ENCODE measurements at regions not wholly inside any gene's neighbourhood (a gene's known extent, or its start where the extent isn't known, plus 50 kb on each side); places are given as distances from the start of the nearest gene placed in this dataset.
"Not testable (repeated sequence)": the region's sequence is repeated elsewhere in the genome, so short reads cannot be mapped to it uniquely, and the experiment has no call there.

- Histone ChIP-seq H3K18ac (ENCODE audit: low read length) (no peak overlapping the region), H3K4ac (ENCODE audit: low read depth, low read length) (no peak overlapping the region), H2AK5ac (ENCODE audit: low read length) (no peak overlapping the region), H3K23ac (ENCODE audit: low read length) (no peak overlapping the region), H3K79me1 (ENCODE audit: low read length) (no peaks in the 10 kb centered on the region), H4K8ac (ENCODE audit: low read depth, low read length) (no peak overlapping the region), H2AFZ (ENCODE audit: insufficient read depth, low read length, poor library complexity) (no peak overlapping the region), H3K27ac (ENCODE audit: low read depth, low read length) (no peak overlapping the region), H4K12ac (ENCODE audit: low read depth, low read length) (no peak overlapping the region), H4K91ac (ENCODE audit: low read depth, low read length) (no peak overlapping the region), H3K4me2 (ENCODE audit: low read length) (no peak overlapping the region), H3K36me3 (ENCODE audit: control insufficient read depth in 1 of 2, insufficient read depth in 2 of 2, low read length in 2 of 2) (no peaks in the 10 kb centered on the region), H3K14ac (ENCODE audit: low read length) (no peak overlapping the region), H2BK5ac (ENCODE audit: low read depth, low read length, poor library complexity) (no peak overlapping the region), H3K9ac (ENCODE audit: low read length) (no peak overlapping the region), H2BK12ac (ENCODE audit: low read length) (no peak overlapping the region), H3K27me3 (ENCODE audit: insufficient read depth, low read length) (no peaks in the 10 kb centered on the region), H3K4me3 (ENCODE audit: low read depth, low read length) (no peak overlapping the region), H3K9me3 (ENCODE audit: insufficient read depth, low read depth, low read length) (no peaks in the 10 kb centered on the region), H3K79me2 (ENCODE audit: control insufficient read depth, insufficient read depth, low read length, poor library complexity) (no peaks in the 10 kb centered on the region), H2BK120ac (ENCODE audit: insufficient read depth, low read length, poor library complexity) (no peak overlapping the region), H3K4me1 (ENCODE audit: control insufficient read depth in 1 of 2, insufficient read depth in 2 of 2, low read length in 2 of 2) (no peaks in the 10 kb centered on the region)
- WGBS (ENCODE audit: extremely low coverage, insufficient coverage, insufficient read length), result no CpG with 5 or more reads among the region's 4 CpGs
- DNase-seq, result peak in 1 of 2 donors; percentile 4
Measured at GRCh38 chr21:28482657-28483056, 510.0 kb downstream of the LTN1 start.

GRCh38 chr21:28480470-28480869 is 512.2 kb downstream of the LTN1 start:
- no peak overlapping the region for H3K4me3 ChIP-seq (ENCODE audit: low read depth, low read length)
- H2AFZ ChIP-seq (ENCODE audit: insufficient read depth, low read length, poor library complexity), result no peak overlapping the region
- no peak overlapping the region for H2BK5ac ChIP-seq (ENCODE audit: low read depth, low read length, poor library complexity)
- H3K4me2 ChIP-seq (ENCODE audit: low read length), result no peak overlapping the region
- H3K79me2 ChIP-seq (ENCODE audit: control insufficient read depth, insufficient read depth, low read length, poor library complexity), result no peaks in the 10 kb centered on the region
- H3K27me3 ChIP-seq (ENCODE audit: insufficient read depth, low read length), result no peaks in the 10 kb centered on the region
- no peak overlapping the region for H4K12ac ChIP-seq (ENCODE audit: low read depth, low read length)
- no peak overlapping the region for H3K27ac ChIP-seq (ENCODE audit: low read depth, low read length)
- H2BK12ac ChIP-seq (ENCODE audit: low read length), result no peak overlapping the region
- no peak overlapping the region for H4K91ac ChIP-seq (ENCODE audit: low read depth, low read length)
- H3K9me3 ChIP-seq (ENCODE audit: insufficient read depth, low read depth, low read length), result no peaks in the 10 kb centered on the region
- H3K79me1 ChIP-seq (ENCODE audit: low read length), result no peaks in the 10 kb centered on the region
- H3K18ac ChIP-seq (ENCODE audit: low read length), result no peak overlapping the region
- H3K23ac ChIP-seq (ENCODE audit: low read length), result no peak overlapping the region
- H3K4me1 ChIP-seq (ENCODE audit: control insufficient read depth in 1 of 2, insufficient read depth in 2 of 2, low read length in 2 of 2), result no peaks in the 10 kb centered on the region
- no peak overlapping the region for H2AK5ac ChIP-seq (ENCODE audit: low read length)
- no peaks in the 10 kb centered on the region for H3K36me3 ChIP-seq (ENCODE audit: control insufficient read depth in 1 of 2, insufficient read depth in 2 of 2, low read length in 2 of 2)
- DNase-seq, result no peak
- H4K8ac ChIP-seq (ENCODE audit: low read depth, low read length), result no peak overlapping the region
- no peak overlapping the region for H3K14ac ChIP-seq (ENCODE audit: low read length)
- H3K4ac ChIP-seq (ENCODE audit: low read depth, low read length), result no peak overlapping the region
- no peak overlapping the region for H3K9ac ChIP-seq (ENCODE audit: low read length)
- H2BK120ac ChIP-seq (ENCODE audit: insufficient read depth, low read length, poor library complexity), result no peak overlapping the region
- WGBS (ENCODE audit: extremely low coverage, insufficient coverage, insufficient read length), result no CpG with 5 or more reads among the region's 5 CpGs

- Histone ChIP-seq H2BK120ac (ENCODE audit: insufficient read depth, low read length, poor library complexity) (no peak overlapping the region), H4K8ac (ENCODE audit: low read depth, low read length) (no peak overlapping the region), H2AK5ac (ENCODE audit: low read length) (no peak overlapping the region), H3K79me1 (ENCODE audit: low read length) (no peaks in the 10 kb centered on the region), H3K9me3 (ENCODE audit: insufficient read depth, low read depth, low read length) (no peaks in the 10 kb centered on the region), H3K23ac (ENCODE audit: low read length) (no peak overlapping the region), H2BK12ac (ENCODE audit: low read length) (no peak overlapping the region), H3K4ac (ENCODE audit: low read depth, low read length) (no peak overlapping the region), H3K4me1 (ENCODE audit: control insufficient read depth in 1 of 2, insufficient read depth in 2 of 2, low read length in 2 of 2) (no peaks in the 10 kb centered on the region), H3K79me2 (ENCODE audit: control insufficient read depth, insufficient read depth, low read length, poor library complexity) (no peaks in the 10 kb centered on the region), H3K27ac (ENCODE audit: low read depth, low read length) (no peak overlapping the region), H2BK5ac (ENCODE audit: low read depth, low read length, poor library complexity) (no peak overlapping the region), H3K27me3 (ENCODE audit: insufficient read depth, low read length) (no peaks in the 10 kb centered on the region), H3K4me3 (ENCODE audit: low read depth, low read length) (no peak overlapping the region), H3K14ac (ENCODE audit: low read length) (no peak overlapping the region), H3K36me3 (ENCODE audit: control insufficient read depth in 1 of 2, insufficient read depth in 2 of 2, low read length in 2 of 2) (no peaks in the 10 kb centered on the region), H2AFZ (ENCODE audit: insufficient read depth, low read length, poor library complexity) (no peak overlapping the region), H3K4me2 (ENCODE audit: low read length) (no peak overlapping the region), H3K9ac (ENCODE audit: low read length) (no peak overlapping the region), H4K91ac (ENCODE audit: low read depth, low read length) (no peak overlapping the region), H4K12ac (ENCODE audit: low read depth, low read length) (no peak overlapping the region), H3K18ac (ENCODE audit: low read length) (no peak overlapping the region)
- DNase-seq, result no peak
- no CpG with 5 or more reads among the region's 2 CpGs for WGBS (ENCODE audit: extremely low coverage, insufficient coverage, insufficient read length)
Measured at GRCh38 chr21:28473530-28474220, 519.0 kb downstream of the LTN1 start.

GRCh38 chr21:28472543-28472942 is 520.1 kb downstream of the LTN1 start:
- not testable (repeated sequence) for H3K4me1 ChIP-seq (ENCODE audit: control insufficient read depth in 1 of 2, insufficient read depth in 2 of 2, low read length in 2 of 2); H2BK120ac ChIP-seq (ENCODE audit: insufficient read depth, low read length, poor library complexity); H3K4ac ChIP-seq (ENCODE audit: low read depth, low read length); H3K4me3 ChIP-seq (ENCODE audit: low read depth, low read length); H3K23ac ChIP-seq (ENCODE audit: low read length); DNase-seq; H4K12ac ChIP-seq (ENCODE audit: low read depth, low read length); H4K91ac ChIP-seq (ENCODE audit: low read depth, low read length); H3K27ac ChIP-seq (ENCODE audit: low read depth, low read length); H2AFZ ChIP-seq (ENCODE audit: insufficient read depth, low read length, poor library complexity); H3K9me3 ChIP-seq (ENCODE audit: insufficient read depth, low read depth, low read length); H3K14ac ChIP-seq (ENCODE audit: low read length); H3K4me2 ChIP-seq (ENCODE audit: low read length); H2BK5ac ChIP-seq (ENCODE audit: low read depth, low read length, poor library complexity); H2BK12ac ChIP-seq (ENCODE audit: low read length); H3K9ac ChIP-seq (ENCODE audit: low read length); H3K79me1 ChIP-seq (ENCODE audit: low read length); H3K27me3 ChIP-seq (ENCODE audit: insufficient read depth, low read length); H4K8ac ChIP-seq (ENCODE audit: low read depth, low read length); H3K18ac ChIP-seq (ENCODE audit: low read length); H2AK5ac ChIP-seq (ENCODE audit: low read length); H3K36me3 ChIP-seq (ENCODE audit: control insufficient read depth in 1 of 2, insufficient read depth in 2 of 2, low read length in 2 of 2); H3K79me2 ChIP-seq (ENCODE audit: control insufficient read depth, insufficient read depth, low read length, poor library complexity)
- WGBS (ENCODE audit: extremely low coverage, insufficient coverage, insufficient read length), result no CpG with 5 or more reads among the region's 2 CpGs
